ENCODE measurements at regions not wholly inside any gene's neighbourhood (a gene's known extent, or its start where the extent isn't known, plus 50 kb on each side); places are given as distances from the start of the nearest gene placed in this dataset.

DNA sequence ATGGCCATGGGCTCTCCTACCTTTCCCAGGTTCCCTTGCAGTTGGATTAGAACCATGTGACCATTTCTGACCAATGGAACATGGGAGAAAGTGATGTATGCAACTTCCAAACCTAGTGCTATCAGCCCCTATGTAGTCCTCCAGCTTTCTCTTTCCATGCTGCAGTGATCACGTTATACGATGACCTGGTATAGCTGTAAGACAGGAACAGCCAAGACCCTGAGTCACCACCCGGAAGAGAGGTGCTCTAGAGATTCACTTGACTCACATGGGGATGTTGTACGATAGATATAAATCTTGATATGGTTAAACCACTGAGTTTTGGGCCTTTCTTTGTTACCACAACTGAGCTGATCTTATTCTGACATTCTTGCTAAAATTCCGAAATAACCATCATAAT, 65.1 kb downstream of the NOG start:
- TF ChIP-seq CREB1 (IDR thresholded peaks at IDR 0.05; ENCODE audit: low read depth), result no peak
- TF ChIP-seq TAF1 (IDR thresholded peaks at IDR 0.05; ENCODE audit: low read depth), result no peak
- TF ChIP-seq NFIC (IDR thresholded peaks at IDR 0.05), result no peak
- TF ChIP-seq, protein P1, sequence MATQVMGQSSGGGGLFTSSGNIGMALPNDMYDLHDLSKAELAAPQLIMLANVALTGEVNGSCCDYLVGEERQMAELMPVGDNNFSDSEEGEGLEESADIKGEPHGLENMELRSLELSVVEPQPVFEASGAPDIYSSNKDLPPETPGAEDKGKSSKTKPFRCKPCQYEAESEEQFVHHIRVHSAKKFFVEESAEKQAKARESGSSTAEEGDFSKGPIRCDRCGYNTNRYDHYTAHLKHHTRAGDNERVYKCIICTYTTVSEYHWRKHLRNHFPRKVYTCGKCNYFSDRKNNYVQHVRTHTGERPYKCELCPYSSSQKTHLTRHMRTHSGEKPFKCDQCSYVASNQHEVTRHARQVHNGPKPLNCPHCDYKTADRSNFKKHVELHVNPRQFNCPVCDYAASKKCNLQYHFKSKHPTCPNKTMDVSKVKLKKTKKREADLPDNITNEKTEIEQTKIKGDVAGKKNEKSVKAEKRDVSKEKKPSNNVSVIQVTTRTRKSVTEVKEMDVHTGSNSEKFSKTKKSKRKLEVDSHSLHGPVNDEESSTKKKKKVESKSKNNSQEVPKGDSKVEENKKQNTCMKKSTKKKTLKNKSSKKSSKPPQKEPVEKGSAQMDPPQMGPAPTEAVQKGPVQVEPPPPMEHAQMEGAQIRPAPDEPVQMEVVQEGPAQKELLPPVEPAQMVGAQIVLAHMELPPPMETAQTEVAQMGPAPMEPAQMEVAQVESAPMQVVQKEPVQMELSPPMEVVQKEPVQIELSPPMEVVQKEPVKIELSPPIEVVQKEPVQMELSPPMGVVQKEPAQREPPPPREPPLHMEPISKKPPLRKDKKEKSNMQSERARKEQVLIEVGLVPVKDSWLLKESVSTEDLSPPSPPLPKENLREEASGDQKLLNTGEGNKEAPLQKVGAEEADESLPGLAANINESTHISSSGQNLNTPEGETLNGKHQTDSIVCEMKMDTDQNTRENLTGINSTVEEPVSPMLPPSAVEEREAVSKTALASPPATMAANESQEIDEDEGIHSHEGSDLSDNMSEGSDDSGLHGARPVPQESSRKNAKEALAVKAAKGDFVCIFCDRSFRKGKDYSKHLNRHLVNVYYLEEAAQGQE (IDR thresholded peaks at IDR 0.05; ENCODE audit: low read depth), result no peak
- no peak for TF ChIP-seq EP300 (IDR thresholded peaks at IDR 0.05; ENCODE audit: borderline replicate concordance)
- no peak for TF ChIP-seq CEBPB (IDR thresholded peaks at IDR 0.05)
- no peak for TF ChIP-seq TEAD4 (IDR thresholded peaks at IDR 0.05)
- no peak for TF ChIP-seq YY1 (IDR thresholded peaks at IDR 0.05; ENCODE audit: low read depth)
- TF ChIP-seq, protein P2, sequence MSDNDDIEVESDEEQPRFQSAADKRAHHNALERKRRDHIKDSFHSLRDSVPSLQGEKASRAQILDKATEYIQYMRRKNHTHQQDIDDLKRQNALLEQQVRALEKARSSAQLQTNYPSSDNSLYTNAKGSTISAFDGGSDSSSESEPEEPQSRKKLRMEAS (IDR thresholded peaks at IDR 0.05), result no peak
- no peak for TF ChIP-seq RAD21 (IDR thresholded peaks at IDR 0.05; ENCODE audit: low read depth)
- TF ChIP-seq TCF12 (IDR thresholded peaks at IDR 0.05; ENCODE audit: low read depth), result no peak
